ENCODE measurements at regions not wholly inside any gene's neighbourhood (a gene's known extent, or its start where the extent isn't known, plus 50 kb on each side); places are given as distances from the start of the nearest gene placed in this dataset.

- Histone ChIP-seq H3K27ac (no peak overlapping the region), H3K9me3 (no peaks in the 10 kb centered on the region), H3K4me3 (no peak overlapping the region), H3K27me3 (no peaks in the 10 kb centered on the region), H3K4me1 (no peaks in the 10 kb centered on the region), H3K36me3 (no peaks in the 10 kb centered on the region)
- DNase-seq (ENCODE audit: low spot score in 2 of 2), result no peak
- no peak for TF ChIP-seq POLR2A (IDR thresholded peaks at IDR 0.05)
- no peak for TF ChIP-seq EP300 (IDR thresholded peaks at IDR 0.05)
- no peak for TF ChIP-seq POLR2AphosphoS5 (IDR thresholded peaks at IDR 0.05)
- TF ChIP-seq, protein P1, sequence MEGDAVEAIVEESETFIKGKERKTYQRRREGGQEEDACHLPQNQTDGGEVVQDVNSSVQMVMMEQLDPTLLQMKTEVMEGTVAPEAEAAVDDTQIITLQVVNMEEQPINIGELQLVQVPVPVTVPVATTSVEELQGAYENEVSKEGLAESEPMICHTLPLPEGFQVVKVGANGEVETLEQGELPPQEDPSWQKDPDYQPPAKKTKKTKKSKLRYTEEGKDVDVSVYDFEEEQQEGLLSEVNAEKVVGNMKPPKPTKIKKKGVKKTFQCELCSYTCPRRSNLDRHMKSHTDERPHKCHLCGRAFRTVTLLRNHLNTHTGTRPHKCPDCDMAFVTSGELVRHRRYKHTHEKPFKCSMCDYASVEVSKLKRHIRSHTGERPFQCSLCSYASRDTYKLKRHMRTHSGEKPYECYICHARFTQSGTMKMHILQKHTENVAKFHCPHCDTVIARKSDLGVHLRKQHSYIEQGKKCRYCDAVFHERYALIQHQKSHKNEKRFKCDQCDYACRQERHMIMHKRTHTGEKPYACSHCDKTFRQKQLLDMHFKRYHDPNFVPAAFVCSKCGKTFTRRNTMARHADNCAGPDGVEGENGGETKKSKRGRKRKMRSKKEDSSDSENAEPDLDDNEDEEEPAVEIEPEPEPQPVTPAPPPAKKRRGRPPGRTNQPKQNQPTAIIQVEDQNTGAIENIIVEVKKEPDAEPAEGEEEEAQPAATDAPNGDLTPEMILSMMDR (IDR thresholded peaks at IDR 0.05), result no peak
Observed at GRCh38 chr5:28104080-28104479, 1065.7 kb upstream of the CDH9 start.

DNA sequence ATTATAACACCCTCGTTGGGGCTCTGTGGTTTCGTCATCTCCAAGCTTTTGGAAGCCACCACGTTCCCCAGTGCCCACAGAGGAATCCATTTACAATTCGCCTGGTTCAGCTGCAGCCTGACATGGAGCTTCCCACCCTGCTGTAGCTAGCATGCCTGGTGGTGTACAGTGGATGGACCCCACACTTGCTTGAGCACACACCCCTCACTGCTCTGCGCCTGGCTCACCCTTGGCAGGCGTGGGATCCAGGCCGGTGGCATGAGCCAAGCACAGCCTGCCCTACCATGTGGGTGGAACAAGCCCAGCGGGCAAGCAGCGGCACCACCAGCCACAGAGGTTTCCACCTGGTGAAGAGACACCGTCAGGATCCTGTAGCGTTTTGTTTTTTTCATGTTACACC lies 1045.7 kb upstream of the CDH9 start:
- no peaks in the 10 kb centered on the region for H3K27me3 ChIP-seq
- no peaks in the 10 kb centered on the region for H3K9me3 ChIP-seq
- no peak overlapping the region for H3K4me3 ChIP-seq
- no peaks in the 10 kb centered on the region for H3K4me1 ChIP-seq
- no peak for DNase-seq (ENCODE audit: low spot score in 2 of 2)
- TF ChIP-seq EP300 (IDR thresholded peaks at IDR 0.05), result no peak
- no peak for TF ChIP-seq POLR2A (IDR thresholded peaks at IDR 0.05)
- TF ChIP-seq, protein P1 (IDR thresholded peaks at IDR 0.05), result no peak
- TF ChIP-seq POLR2AphosphoS5 (IDR thresholded peaks at IDR 0.05), result no peak
- H3K36me3 ChIP-seq, result no peaks in the 10 kb centered on the region
- 87% methylated on average over 9 of the region's 11 CpGs for WGBS
- no peak overlapping the region for H3K27ac ChIP-seq

DNA sequence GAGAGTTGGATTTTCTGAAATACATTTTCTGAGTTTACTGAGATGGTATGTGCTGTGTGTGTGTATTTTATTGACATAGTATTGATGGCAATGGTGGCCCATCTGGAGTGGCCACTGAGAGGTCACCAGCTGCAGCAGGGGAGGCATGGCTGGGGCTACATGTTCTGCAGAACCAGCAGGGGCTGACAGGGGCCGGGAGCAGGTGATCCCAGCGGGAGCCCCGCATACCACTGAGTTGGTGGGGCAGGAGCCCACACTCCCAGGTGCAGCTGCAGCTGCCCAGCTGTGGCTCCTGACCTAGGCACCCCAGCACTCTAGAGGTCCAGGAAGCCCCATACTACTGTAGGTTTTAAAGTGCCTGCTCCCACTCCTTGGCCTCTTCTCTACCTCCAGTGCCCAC lies 1044.2 kb upstream of the CDH9 start:
- no peak for DNase-seq (ENCODE audit: low spot score in 2 of 2)
- Histone ChIP-seq H3K27ac (no peak overlapping the region), H3K4me1 (no peaks in the 10 kb centered on the region), H3K27me3 (no peaks in the 10 kb centered on the region), H3K9me3 (peaks cover 3% of the 10 kb centered on the region), H3K36me3 (no peaks in the 10 kb centered on the region), H3K4me3 (no peak overlapping the region)
- TF ChIP-seq POLR2AphosphoS5 (IDR thresholded peaks at IDR 0.05), result no peak
- TF ChIP-seq, protein P1 (IDR thresholded peaks at IDR 0.05), result no peak
- no peak for TF ChIP-seq POLR2A (IDR thresholded peaks at IDR 0.05)
- no peak for TF ChIP-seq EP300 (IDR thresholded peaks at IDR 0.05)
- WGBS, result 100% methylated on average over 1 of the region's 3 CpGs

DNA sequence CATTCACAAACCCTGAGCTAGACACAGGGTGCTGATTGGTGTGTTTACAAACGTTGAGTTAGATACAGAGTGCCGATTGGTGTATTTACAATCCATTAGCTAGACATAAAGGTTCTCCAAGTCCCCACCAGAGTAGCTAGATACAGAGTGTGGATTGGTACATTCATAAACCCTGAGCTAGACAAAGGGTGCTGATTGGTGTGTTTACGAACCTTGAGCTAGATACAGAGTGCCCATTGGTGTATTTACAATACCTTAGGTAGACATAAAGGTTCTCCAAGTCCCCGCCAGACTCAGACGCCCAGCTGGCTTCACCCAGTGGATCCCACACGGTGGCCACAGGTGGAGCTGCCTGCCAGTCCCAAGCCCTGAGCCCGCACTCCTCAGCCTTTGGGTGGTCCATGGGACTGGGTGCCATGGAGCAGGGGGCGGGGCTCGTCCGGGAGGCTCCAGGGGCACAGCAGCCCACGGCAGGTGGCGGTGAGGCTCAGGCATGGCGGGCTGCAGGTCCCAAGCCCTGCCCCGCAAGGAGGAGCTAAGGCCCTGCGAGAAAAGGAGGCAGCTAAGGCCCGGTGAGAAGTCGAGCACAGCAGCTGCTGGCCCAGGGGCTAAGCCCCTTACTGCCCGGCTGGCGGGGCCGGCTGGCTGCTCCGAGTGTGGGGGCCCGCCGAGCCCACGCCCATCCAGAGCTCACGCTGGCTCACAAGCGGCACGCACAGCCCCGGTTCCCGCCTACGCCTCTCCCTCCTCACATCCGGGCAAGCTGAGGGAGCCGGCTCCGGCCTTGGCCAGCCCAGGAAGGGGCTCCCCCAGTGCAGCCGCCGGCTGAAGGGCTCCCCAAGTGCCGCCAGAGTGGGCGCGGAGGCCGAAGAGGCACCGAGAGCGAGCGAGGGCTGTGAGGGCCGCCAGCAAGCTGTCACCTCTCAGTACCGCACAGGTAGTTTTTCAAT lies 1039.2 kb upstream of the CDH9 start:
- no peaks in the 10 kb centered on the region for H3K4me1 ChIP-seq
- no peaks in the 10 kb centered on the region for H3K36me3 ChIP-seq
- 92% methylated on average over 11 of the region's 44 CpGs for WGBS
- no peak overlapping the region for H3K4me3 ChIP-seq
- no peaks in the 10 kb centered on the region for H3K27me3 ChIP-seq
- no peak for TF ChIP-seq EP300 (IDR thresholded peaks at IDR 0.05)
- peaks cover 4% of the 10 kb centered on the region for H3K9me3 ChIP-seq
- DNase-seq (ENCODE audit: low spot score in 2 of 2), result peak in 1 of 2 donors; percentile 74
- H3K27ac ChIP-seq, result no peak overlapping the region

- Histone ChIP-seq H3K4me3 (no peak overlapping the region), H3K36me3 (no peaks in the 10 kb centered on the region), H3K4me1 (no peaks in the 10 kb centered on the region), H3K27ac (no peak overlapping the region), H3K9me3 (peaks cover 7% of the 10 kb centered on the region), H3K27me3 (no peaks in the 10 kb centered on the region)
- no peak for DNase-seq (ENCODE audit: low spot score in 2 of 2)
- TF ChIP-seq EP300 (IDR thresholded peaks at IDR 0.05), result no peak
- no peak for TF ChIP-seq POLR2AphosphoS5 (IDR thresholded peaks at IDR 0.05)
- TF ChIP-seq, protein P1 (IDR thresholded peaks at IDR 0.05), result no peak
- TF ChIP-seq POLR2A (IDR thresholded peaks at IDR 0.05), result no peak
- WGBS, result 90% methylated on average over 2 of the region's 3 CpGs
Observed at GRCh38 chr5:28066856-28067255, 1028.5 kb upstream of the CDH9 start.
